ENCODE measurements at regions not wholly inside any gene's neighbourhood (a gene's known extent, or its start where the extent isn't known, plus 50 kb on each side); places are given as distances from the start of the nearest gene placed in this dataset.

- TF ChIP-seq POLR2AphosphoS5 (IDR thresholded peaks at IDR 0.05): no peak
- no peak for TF ChIP-seq CTCF (IDR thresholded peaks at IDR 0.05)
- TF ChIP-seq EP300 (IDR thresholded peaks at IDR 0.05): no peak
- TF ChIP-seq POLR2A (IDR thresholded peaks at IDR 0.05; ENCODE audit: low read depth): no peak
Observed at GRCh38 chr7:91812388-91812787, 68.1 kb downstream of the MTERF1 start.

All from esophagus muscularis mucosa (tissue), 4 donors.